ENCODE measurements at regions not wholly inside any gene's neighbourhood (a gene's known extent, or its start where the extent isn't known, plus 50 kb on each side); places are given as distances from the start of the nearest gene placed in this dataset.

GRCh38 chr6:132210886-132211563 is 190.2 kb downstream of the MOXD1 start:
- TF ChIP-seq YY1 (IDR thresholded peaks at IDR 0.05; ENCODE audit: low read depth) (no peak), TCF12 (IDR thresholded peaks at IDR 0.05; ENCODE audit: low read depth) (no peak), USF1 (IDR thresholded peaks at IDR 0.05) (no peak), FOXM1 (IDR thresholded peaks at IDR 0.05; ENCODE audit: borderline replicate concordance, low read depth) (no peak), NFIC (IDR thresholded peaks at IDR 0.05) (no peak), MAX (IDR thresholded peaks at IDR 0.05) (no peak), EP300 (IDR thresholded peaks at IDR 0.05; ENCODE audit: borderline replicate concordance) (no peak), EGR1 (IDR thresholded peaks at IDR 0.05) (no peak), TEAD4 (IDR thresholded peaks at IDR 0.05) (no peak), ZBTB7A (IDR thresholded peaks at IDR 0.05; ENCODE audit: low read depth) (no peak), RAD21 (IDR thresholded peaks at IDR 0.05; ENCODE audit: low read depth) (no peak), REST (IDR thresholded peaks at IDR 0.05; ENCODE audit: low read depth) (no peak), TAF1 (IDR thresholded peaks at IDR 0.05; ENCODE audit: low read depth) (no peak), CREB1 (IDR thresholded peaks at IDR 0.05; ENCODE audit: low read depth) (no peak), CEBPB (IDR thresholded peaks at IDR 0.05) (no peak)

- TF ChIP-seq MAX (IDR thresholded peaks at IDR 0.05): no peak
- no peak for TF ChIP-seq REST (IDR thresholded peaks at IDR 0.05; ENCODE audit: low read depth)
- TF ChIP-seq EGR1 (IDR thresholded peaks at IDR 0.05): no peak
These were observed 191.9 kb downstream of the MOXD1 start for GRCh38 chr6:132209351-132209750.

GRCh38 chr6:132207991-132208390 is 193.3 kb downstream of the MOXD1 start:
- TF ChIP-seq FOXM1 (IDR thresholded peaks at IDR 0.05; ENCODE audit: borderline replicate concordance, low read depth) (no peak), EGR1 (IDR thresholded peaks at IDR 0.05) (no peak), CREB1 (IDR thresholded peaks at IDR 0.05; ENCODE audit: low read depth) (no peak), USF1 (IDR thresholded peaks at IDR 0.05) (no peak), ZBTB7A (IDR thresholded peaks at IDR 0.05; ENCODE audit: low read depth) (no peak), RAD21 (IDR thresholded peaks at IDR 0.05; ENCODE audit: low read depth) (no peak), CEBPB (IDR thresholded peaks at IDR 0.05) (no peak), MAX (IDR thresholded peaks at IDR 0.05) (no peak), YY1 (IDR thresholded peaks at IDR 0.05; ENCODE audit: low read depth) (no peak), EP300 (IDR thresholded peaks at IDR 0.05; ENCODE audit: borderline replicate concordance) (no peak), REST (IDR thresholded peaks at IDR 0.05; ENCODE audit: low read depth) (no peak), NFIC (IDR thresholded peaks at IDR 0.05) (no peak), TAF1 (IDR thresholded peaks at IDR 0.05; ENCODE audit: low read depth) (no peak)

- TF ChIP-seq TEAD4 (IDR thresholded peaks at IDR 0.05) (peak; percentile 41), YY1 (IDR thresholded peaks at IDR 0.05; ENCODE audit: low read depth) (no peak), FOXM1 (IDR thresholded peaks at IDR 0.05; ENCODE audit: borderline replicate concordance, low read depth) (no peak), MAX (IDR thresholded peaks at IDR 0.05) (no peak), NFIC (IDR thresholded peaks at IDR 0.05) (no peak)
These were observed 195.3 kb downstream of the MOXD1 start for GRCh38 chr6:132205946-132206345.

All from Ishikawa (cell line).